ENCODE measurements at regions not wholly inside any gene's neighbourhood (a gene's known extent, or its start where the extent isn't known, plus 50 kb on each side); places are given as distances from the start of the nearest gene placed in this dataset.

GRCh38 chr2:18926631-18927524, 337.5 kb upstream of the NT5C1B start:
- TF ChIP-seq POLR2A (IDR thresholded peaks at IDR 0.05) (no peak), CTCF (IDR thresholded peaks at IDR 0.05 in 4 of 5, conservative IDR thresholded peaks at IDR 0.05 in 1 of 5) (no peak)
